NCI-H146 treated with DMSO at 0.1 percent for 48 hours (cell line): ENCODE measurements at regions not wholly inside any gene's neighbourhood (a gene's known extent, or its start where the extent isn't known, plus 50 kb on each side); places are given as distances from the start of the nearest gene placed in this dataset.
"Not testable (repeated sequence)": the region's sequence is repeated elsewhere in the genome, so short reads cannot be mapped to it uniquely, and the experiment has no call there.

Experiments used
- DNase-seq: peaks from one replicate; lab custom pipeline; 2025; ENCODE audit not compliant: unreplicated experiment; lab: John Stamatoyannopoulos, UW

GRCh38 chr5:68838157-68838718 is 255.6 kb upstream of the SLC30A5 start:
- no peak for DNase-seq

GRCh38 chr5:68839019-68839552 is 254.7 kb upstream of the SLC30A5 start:
- no peak for DNase-seq

GRCh38 chr5:68843624-68844364 is 250.0 kb upstream of the SLC30A5 start:
- no peak for DNase-seq

GRCh38 chr5:68845131-68845530 is 248.7 kb upstream of the SLC30A5 start:
- no peak for DNase-seq

GRCh38 chr5:68846828-68847227 is 247.0 kb upstream of the SLC30A5 start:
- DNase-seq, result no peak

GRCh38 chr5:68848091-68848490 is 245.7 kb upstream of the SLC30A5 start:
- no peak for DNase-seq

- DNase-seq, result no peak
Observed at GRCh38 chr5:68849103-68849502, 244.7 kb upstream of the SLC30A5 start.

- no peak for DNase-seq
Observed at GRCh38 chr5:68849906-68850305, 243.9 kb upstream of the SLC30A5 start.

GRCh38 chr5:68861099-68861498 is 232.7 kb upstream of the SLC30A5 start:
- DNase-seq, result no peak

- no peak for DNase-seq
Observed at GRCh38 chr5:68862560-68862959, 231.3 kb upstream of the SLC30A5 start.

- not testable (repeated sequence) for DNase-seq
Observed at GRCh38 chr5:68865192-68865591, 228.6 kb upstream of the SLC30A5 start.

- no peak for DNase-seq
Observed at GRCh38 chr5:68872088-68872839, 221.6 kb upstream of the SLC30A5 start.

GRCh38 chr5:68873198-68873597 is 220.6 kb upstream of the SLC30A5 start:
- DNase-seq, result no peak

GRCh38 chr5:68875351-68875750 is 218.5 kb upstream of the SLC30A5 start:
- no peak for DNase-seq

GRCh38 chr5:68883436-68883835 is 210.4 kb upstream of the SLC30A5 start:
- DNase-seq, result no peak

- DNase-seq, result no peak
Observed at GRCh38 chr5:68884144-68884754, 209.6 kb upstream of the SLC30A5 start.

- no peak for DNase-seq
Observed at GRCh38 chr5:68884883-68885282, 208.9 kb upstream of the SLC30A5 start.

GRCh38 chr5:68886814-68887213 is 207.0 kb upstream of the SLC30A5 start:
- DNase-seq, result no peak

GRCh38 chr5:68891718-68892117 is 202.1 kb upstream of the SLC30A5 start:
- DNase-seq, result no peak

GRCh38 chr5:68894673-68895072 is 199.1 kb upstream of the SLC30A5 start:
- no peak for DNase-seq

- no peak for DNase-seq
Observed at GRCh38 chr5:68898951-68899471, 194.8 kb upstream of the SLC30A5 start.
